ENCODE measurements at regions not wholly inside any gene's neighbourhood (a gene's known extent, or its start where the extent isn't known, plus 50 kb on each side); places are given as distances from the start of the nearest gene placed in this dataset.

DNA sequence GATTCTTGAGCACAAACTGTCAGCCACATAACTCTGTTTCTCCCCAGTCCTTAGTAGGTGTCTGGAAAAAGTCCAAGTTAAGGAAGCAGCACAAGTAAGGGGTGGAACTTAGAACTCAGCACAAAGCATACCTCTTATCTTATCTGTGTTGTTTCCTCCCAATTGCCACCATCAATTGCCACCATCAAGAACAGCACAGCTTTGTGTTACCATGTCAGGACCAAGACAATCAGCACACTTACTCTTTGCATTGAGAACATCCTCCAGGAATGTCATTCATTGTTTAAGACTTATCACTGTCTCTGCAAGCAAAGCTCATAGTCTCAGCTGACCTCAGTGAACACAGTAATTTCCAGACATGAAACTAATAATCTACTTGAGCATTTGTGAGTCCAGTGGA is 212.7 kb upstream of the FSHR start:
- no peak overlapping the region for H3K4me3 Mint-ChIP-seq
- intact Hi-C loops (cut with micrococcal nuclease) = no loop called here
- no peak for DNase-seq
- Histone ChIP-seq H2AFZ (ENCODE audit: insufficient read depth, low read depth, low read length, poor library complexity, severe bottlenecking) (no peak overlapping the region), H3K4me3 (replicated peaks in 1 of 3; ENCODE audit: low read depth in 2 of 3, low read length in 3 of 3) (no peak overlapping the region), H3K9ac (ENCODE audit: insufficient read depth, low read length, poor library complexity, severe bottlenecking) (no peak overlapping the region), H3K9me3 (replicated peaks in 1 of 2; ENCODE audit: control insufficient read depth in 1 of 2, insufficient read depth in 1 of 2, low read length in 2 of 2) (peaks cover 0 to 7% of the 10 kb centered on the region in 2 donors), H3K36me3 (replicated peaks in 1 of 2; ENCODE audit: control insufficient read depth in 1 of 2, insufficient read depth in 2 of 2, low read length in 2 of 2) (no peaks in the 10 kb centered on the region), H4K20me1 (ENCODE audit: insufficient read depth, low read length) (no peaks in the 10 kb centered on the region), H3K4me1 (ENCODE audit: control insufficient read depth in 1 of 2, insufficient read depth in 2 of 2, low read length in 2 of 2) (no peaks in the 10 kb centered on the region), H3K79me2 (ENCODE audit: insufficient read depth, low read length) (no peaks in the 10 kb centered on the region), H3K27ac (ENCODE audit: low read depth in 1 of 2, low read length in 2 of 2) (no peak overlapping the region), H3K27me3 (ENCODE audit: control insufficient read depth in 2 of 2, insufficient read depth in 2 of 2, low read length in 2 of 2) (no peaks in the 10 kb centered on the region), H3K4me2 (replicated peaks; ENCODE audit: extremely low read depth, low read length, poor library complexity, severe bottlenecking) (no peak overlapping the region)
- H3K27ac Mint-ChIP-seq = no peak overlapping the region
- no peaks in the 10 kb centered on the region for H3K4me1 Mint-ChIP-seq
- peaks cover 0 to 10% (median 0%) of the 10 kb centered on the region in 7 donors for H3K9me3 Mint-ChIP-seq
- TF ChIP-seq CTCF (IDR thresholded peaks at IDR 0.05) = no peak
- H3K36me3 Mint-ChIP-seq = no peaks in the 10 kb centered on the region
- no peaks in the 10 kb centered on the region for H3K27me3 Mint-ChIP-seq (ENCODE audit: low read depth in 3 of 3)

- Histone ChIP-seq H3K9me3 (replicated peaks in 1 of 2; ENCODE audit: control insufficient read depth in 1 of 2, insufficient read depth in 1 of 2, low read length in 2 of 2) (peaks cover 0 to 7% of the 10 kb centered on the region in 2 donors), H4K20me1 (ENCODE audit: insufficient read depth, low read length) (no peaks in the 10 kb centered on the region), H3K79me2 (ENCODE audit: insufficient read depth, low read length) (no peaks in the 10 kb centered on the region), H3K4me3 (replicated peaks in 1 of 3; ENCODE audit: low read depth in 2 of 3, low read length in 3 of 3) (no peak overlapping the region), H3K9ac (ENCODE audit: insufficient read depth, low read length, poor library complexity, severe bottlenecking) (no peak overlapping the region), H2AFZ (ENCODE audit: insufficient read depth, low read depth, low read length, poor library complexity, severe bottlenecking) (no peak overlapping the region), H3K4me1 (ENCODE audit: control insufficient read depth in 1 of 2, insufficient read depth in 2 of 2, low read length in 2 of 2) (no peaks in the 10 kb centered on the region), H3K27me3 (ENCODE audit: control insufficient read depth in 2 of 2, insufficient read depth in 2 of 2, low read length in 2 of 2) (no peaks in the 10 kb centered on the region), H3K27ac (ENCODE audit: low read depth in 1 of 2, low read length in 2 of 2) (no peak overlapping the region), H3K4me2 (replicated peaks; ENCODE audit: extremely low read depth, low read length, poor library complexity, severe bottlenecking) (no peak overlapping the region), H3K36me3 (replicated peaks in 1 of 2; ENCODE audit: control insufficient read depth in 1 of 2, insufficient read depth in 2 of 2, low read length in 2 of 2) (no peaks in the 10 kb centered on the region)
- Mint-ChIP-seq H3K4me1 (no peaks in the 10 kb centered on the region), H3K4me3 (no peak overlapping the region), H3K27me3 (ENCODE audit: low read depth in 3 of 3) (no peaks in the 10 kb centered on the region), H3K9me3 (peaks cover 0 to 16% (median 1%) of the 10 kb centered on the region in 7 donors), H3K27ac (no peak overlapping the region), H3K36me3 (no peaks in the 10 kb centered on the region)
- WGBS (ENCODE audit: insufficient coverage) = no CpG with 5 or more reads among the region's 2 CpGs
- no peak for TF ChIP-seq CTCF (IDR thresholded peaks at IDR 0.05)
- intact Hi-C loops (cut with micrococcal nuclease) = no loop called here
- no peak for DNase-seq
Measured at GRCh38 chr2:49360407-49360767, 206.1 kb upstream of the FSHR start.

All from CD14-positive monocyte (primary cell).